Activated CD4-positive, alpha-beta memory T cell treated with anti-CD3 and anti-CD28 coated beads for 36 hours (primary cell): ENCODE measurements at regions not wholly inside any gene's neighbourhood (a gene's known extent, or its start where the extent isn't known, plus 50 kb on each side); places are given as distances from the start of the nearest gene placed in this dataset.
"Not testable (repeated sequence)": the region's sequence is repeated elsewhere in the genome, so short reads cannot be mapped to it uniquely, and the experiment has no call there.

ENCODE experiments used
- CTCF ChIA-PET: fragments of 350-600 bp; sonication (Branson Sonifier 250); formaldehyde crosslinking; loops from one replicate; lab custom pipeline; 2021; ENCODE audit warnings: antibody characterized with exemption, inconsistent platforms; lab: Charles Lee
- POLR2A ChIA-PET: fragments of 350-600 bp; sonication (Branson Sonifier 250); formaldehyde crosslinking; loops from one replicate; lab custom pipeline; 2021; ENCODE audit warnings: antibody characterized with exemption; lab: Charles Lee
- DNase-seq: peaks from one replicate; pipeline ENCODE4 v3.0.0-alpha.2; 2020
- H3K27ac Mint-ChIP-seq: one replicate; pipeline ENCODE4 v1.8.0; 2021; ENCODE audit warnings: mixed read lengths
- H3K27me3 Mint-ChIP-seq: one replicate; pipeline ENCODE4 v1.8.0; 2021; ENCODE audit warnings: mixed read lengths
- H3K36me3 Mint-ChIP-seq: one replicate; pipeline ENCODE4 v1.8.0; 2021; ENCODE audit warnings: mixed read lengths
- H3K4me1 Mint-ChIP-seq: one replicate; pipeline ENCODE4 v1.8.0; 2021; ENCODE audit warnings: low read depth, mixed read lengths
- H3K4me3 Mint-ChIP-seq: one replicate; pipeline ENCODE4 v1.8.0; 2021; ENCODE audit warnings: mild to moderate bottlenecking, mixed read lengths
- H3K9me3 Mint-ChIP-seq: one replicate; pipeline ENCODE4 v1.8.0; 2021; ENCODE audit warnings: mixed read lengths
- intact Hi-C: fragments of 100-400 bp; cut with micrococcal nuclease; formaldehyde crosslinking; loops from one replicate; pipeline ENCODE4 v1.15.1; 2023

GRCh38 chr6:4441981-4442434, 306.6 kb upstream of the ECI2 start:
- no peak for DNase-seq
- intact Hi-C loops: no loop called here
- Mint-ChIP-seq H3K4me3 (no peak overlapping the region), H3K9me3 (no peaks in the 10 kb centered on the region), H3K27me3 (no peaks in the 10 kb centered on the region), H3K36me3 (no peaks in the 10 kb centered on the region), H3K4me1 (no peaks in the 10 kb centered on the region), H3K27ac (no peak overlapping the region)
- ChIA-PET CTCF (no interaction called here), POLR2A (no interaction called here)

- Mint-ChIP-seq H3K27ac (no peak overlapping the region), H3K4me1 (no peaks in the 10 kb centered on the region), H3K36me3 (no peaks in the 10 kb centered on the region), H3K9me3 (no peaks in the 10 kb centered on the region), H3K27me3 (no peaks in the 10 kb centered on the region), H3K4me3 (no peak overlapping the region)
- intact Hi-C loops: no loop called here
- no peak for DNase-seq
- ChIA-PET CTCF (no interaction called here), POLR2A (no interaction called here)
These were observed 303.8 kb upstream of the ECI2 start for GRCh38 chr6:4439159-4439558.

GRCh38 chr6:4437342-4437741, 302.0 kb upstream of the ECI2 start:
- DNase-seq: no peak
- ChIA-PET POLR2A (no interaction called here), CTCF (no interaction called here)
- Mint-ChIP-seq H3K36me3 (no peaks in the 10 kb centered on the region), H3K9me3 (no peaks in the 10 kb centered on the region), H3K27ac (no peak overlapping the region), H3K4me1 (no peaks in the 10 kb centered on the region), H3K27me3 (no peaks in the 10 kb centered on the region), H3K4me3 (no peak overlapping the region)
- intact Hi-C loops: no loop called here

- Mint-ChIP-seq H3K9me3 (no peaks in the 10 kb centered on the region), H3K27ac (no peak overlapping the region), H3K4me1 (no peaks in the 10 kb centered on the region), H3K36me3 (no peaks in the 10 kb centered on the region), H3K27me3 (no peaks in the 10 kb centered on the region), H3K4me3 (no peak overlapping the region)
- DNase-seq: no peak
- intact Hi-C loops: no loop called here
- ChIA-PET CTCF (interaction anchor here (1.0 kb wide), 1 partner anchor 280 kb away, joined by 3 read pairs; no protein-coding TSS in a partner anchor), POLR2A (no interaction called here)
These were observed 300.6 kb upstream of the ECI2 start for GRCh38 chr6:4435981-4436445.

- Mint-ChIP-seq H3K27ac (no peak overlapping the region), H3K36me3 (no peaks in the 10 kb centered on the region), H3K4me3 (no peak overlapping the region), H3K4me1 (no peaks in the 10 kb centered on the region), H3K9me3 (peaks cover 2% of the 10 kb centered on the region), H3K27me3 (no peaks in the 10 kb centered on the region)
- no peak for DNase-seq
- CTCF ChIA-PET: no interaction called here
- POLR2A ChIA-PET: no interaction called here
- intact Hi-C loops: no loop called here
These were observed 299.3 kb upstream of the ECI2 start for GRCh38 chr6:4434655-4435054.

GRCh38 chr6:4433199-4433598, 297.8 kb upstream of the ECI2 start:
- POLR2A ChIA-PET: no interaction called here

GRCh38 chr6:4426968-4427367, 291.6 kb upstream of the ECI2 start:
- no peaks in the 10 kb centered on the region for H3K4me1 Mint-ChIP-seq
- POLR2A ChIA-PET: no interaction called here
- DNase-seq: no peak
- CTCF ChIA-PET: interaction anchor here (0.6 kb wide), 1 partner anchor 14 kb away, joined by 3 read pairs; no protein-coding TSS in a partner anchor
- intact Hi-C loops: no loop called here
- H3K36me3 Mint-ChIP-seq: no peaks in the 10 kb centered on the region
- no peak overlapping the region for H3K27ac Mint-ChIP-seq
- H3K27me3 Mint-ChIP-seq: no peaks in the 10 kb centered on the region
- H3K9me3 Mint-ChIP-seq: peaks cover 15% of the 10 kb centered on the region
- H3K4me3 Mint-ChIP-seq: no peak overlapping the region

More at GRCh38 chr6:4433199-4433598, 297.8 kb upstream of the ECI2 start:
- H3K27ac Mint-ChIP-seq: no peak overlapping the region
- DNase-seq: no peak
- H3K4me1 Mint-ChIP-seq: no peaks in the 10 kb centered on the region
- no peak overlapping the region for H3K4me3 Mint-ChIP-seq
- peaks cover 11% of the 10 kb centered on the region for H3K9me3 Mint-ChIP-seq
- no peaks in the 10 kb centered on the region for H3K36me3 Mint-ChIP-seq
- H3K27me3 Mint-ChIP-seq: no peaks in the 10 kb centered on the region
- intact Hi-C loops: no loop called here
- CTCF ChIA-PET: no interaction called here

GRCh38 chr6:4421837-4422236, 286.5 kb upstream of the ECI2 start:
- ChIA-PET POLR2A (no interaction called here), CTCF (no interaction called here)
- intact Hi-C loops: no loop called here
- peaks cover under 1% of the 10 kb centered on the region for H3K27me3 Mint-ChIP-seq
- H3K9me3 Mint-ChIP-seq: peaks cover 4% of the 10 kb centered on the region
- H3K36me3 Mint-ChIP-seq: no peaks in the 10 kb centered on the region
- H3K4me3 Mint-ChIP-seq: no peak overlapping the region
- H3K4me1 Mint-ChIP-seq: no peaks in the 10 kb centered on the region
- H3K27ac Mint-ChIP-seq: no peak overlapping the region
- no peak for DNase-seq

GRCh38 chr6:4420160-4420865, 284.9 kb upstream of the ECI2 start:
- Mint-ChIP-seq H3K27ac (no peak overlapping the region), H3K27me3 (peaks cover 3% of the 10 kb centered on the region), H3K9me3 (no peaks in the 10 kb centered on the region), H3K4me1 (no peaks in the 10 kb centered on the region), H3K4me3 (no peak overlapping the region), H3K36me3 (no peaks in the 10 kb centered on the region)
- ChIA-PET POLR2A (interaction anchor here (0.6 kb wide), 1 partner anchor 177 kb away, joined by 3 read pairs; no protein-coding TSS in a partner anchor), CTCF (no interaction called here)
- DNase-seq: no peak
- intact Hi-C loops: no loop called here

- intact Hi-C loops: no loop called here
- Mint-ChIP-seq H3K27me3 (peaks cover 3% of the 10 kb centered on the region), H3K27ac (no peak overlapping the region), H3K4me1 (no peaks in the 10 kb centered on the region), H3K36me3 (no peaks in the 10 kb centered on the region), H3K4me3 (no peak overlapping the region), H3K9me3 (no peaks in the 10 kb centered on the region)
- no peak for DNase-seq
- ChIA-PET POLR2A (no interaction called here), CTCF (no interaction called here)
These were observed 280.2 kb upstream of the ECI2 start for GRCh38 chr6:4415549-4415948.

GRCh38 chr6:4414078-4414477, 278.7 kb upstream of the ECI2 start:
- intact Hi-C loops, CTCF ChIA-PET, POLR2A ChIA-PET, H3K27me3 Mint-ChIP-seq, H3K4me3 Mint-ChIP-seq, DNase-seq, H3K27ac Mint-ChIP-seq, H3K4me1 Mint-ChIP-seq, H3K36me3 Mint-ChIP-seq, H3K9me3 Mint-ChIP-seq: not testable (repeated sequence)

GRCh38 chr6:4413073-4413472, 277.7 kb upstream of the ECI2 start:
- Mint-ChIP-seq H3K27ac (no peak overlapping the region), H3K4me1 (no peaks in the 10 kb centered on the region), H3K4me3 (no peak overlapping the region), H3K36me3 (no peaks in the 10 kb centered on the region), H3K9me3 (no peaks in the 10 kb centered on the region), H3K27me3 (peaks cover 5% of the 10 kb centered on the region)
- CTCF ChIA-PET: no interaction called here
- DNase-seq: no peak
- POLR2A ChIA-PET: no interaction called here
- intact Hi-C loops: no loop called here

- POLR2A ChIA-PET: no interaction called here
- Mint-ChIP-seq H3K4me3 (no peak overlapping the region), H3K27ac (no peak overlapping the region), H3K27me3 (peaks cover 5% of the 10 kb centered on the region), H3K9me3 (no peaks in the 10 kb centered on the region), H3K4me1 (no peaks in the 10 kb centered on the region), H3K36me3 (no peaks in the 10 kb centered on the region)
- no peak for DNase-seq
- intact Hi-C loops: no loop called here
- CTCF ChIA-PET: no interaction called here
These were observed 277.1 kb upstream of the ECI2 start for GRCh38 chr6:4412488-4412887.
